Mesenchymal stem cell (in vitro differentiated cells and primary cell): ENCODE measurements at regions not wholly inside any gene's neighbourhood (a gene's known extent, or its start where the extent isn't known, plus 50 kb on each side); places are given as distances from the start of the nearest gene placed in this dataset.

ENCODE experiments used
- DNase-seq: peaks from one replicate; pipeline ENCODE4 v3.0.0-alpha.2; 2013
- H2AFZ ChIP-seq: one replicate; pipeline ENCODE4 v1.6.1; 2013; ENCODE audit warnings: low read depth, mild to moderate bottlenecking, control low read depth, inconsistent platforms, low read length, moderate library complexity
- H2AK5ac ChIP-seq: 2 replicates; pipeline ENCODE4 v1.6.1; 2013; ENCODE audit warnings: low read length, moderate library complexity, mild to moderate bottlenecking, inconsistent platforms; ENCODE audit not compliant: severe bottlenecking
- H2BK120ac ChIP-seq: one replicate; pipeline ENCODE4 v1.6.1; 2013; ENCODE audit warnings: low read depth, mild to moderate bottlenecking, inconsistent platforms, low read length, moderate library complexity
- H2BK12ac ChIP-seq, 2 experiments: one replicate each; pipeline ENCODE4 v1.6.1; 2013; ENCODE audit warnings: inconsistent platforms in 2 of 2, low read length in 2 of 2, mild to moderate bottlenecking in 2 of 2, moderate library complexity in 2 of 2, control low read depth in 1 of 2
- H2BK15ac ChIP-seq: one replicate; pipeline ENCODE4 v1.6.1; 2013; ENCODE audit warnings: mild to moderate bottlenecking, low read depth, inconsistent platforms; ENCODE audit not compliant: poor library complexity, severe bottlenecking
- H2BK5ac ChIP-seq: 2 replicates; pipeline ENCODE4 v1.6.1; 2013; ENCODE audit warnings: low read depth, mild to moderate bottlenecking, low read length, control low read depth, inconsistent platforms; ENCODE audit not compliant: poor library complexity, severe bottlenecking
- H3K14ac ChIP-seq, 2 experiments: one replicate each; pipeline ENCODE4 v1.6.1; 2013; ENCODE audit warnings: inconsistent platforms in 2 of 2, low read length in 2 of 2, control low read depth in 1 of 2, mild to moderate bottlenecking in 1 of 2, moderate library complexity in 1 of 2
- H3K18ac ChIP-seq, 2 experiments: one replicate each; pipeline ENCODE4 v1.6.1; 2013; ENCODE audit warnings: inconsistent platforms in 2 of 2, low read length in 2 of 2, control low read depth in 1 of 2, low read depth in 1 of 2, mild to moderate bottlenecking in 1 of 2
- H3K23ac ChIP-seq, 2 experiments: one replicate each; pipeline ENCODE4 v1.6.1; 2013; ENCODE audit warnings: inconsistent platforms in 2 of 2, low read length in 2 of 2, mild to moderate bottlenecking in 2 of 2, moderate library complexity in 2 of 2, control low read depth in 1 of 2
- H3K27ac ChIP-seq: 2 replicates; pipeline ENCODE4 v1.5.1; 2013; ENCODE audit warnings: mild to moderate bottlenecking, moderate library complexity, low read length, control low read depth, inconsistent platforms; ENCODE audit not compliant: poor library complexity, severe bottlenecking
- H3K27me3 ChIP-seq, 2 experiments: 2 replicates each; pipeline versions ENCODE4 v1.6.1 to v1.7.0; 2013; ENCODE audit warnings: low read length in 2 of 2, mild to moderate bottlenecking in 2 of 2, moderate library complexity in 2 of 2, control low read depth in 1 of 2, inconsistent platforms in 1 of 2; ENCODE audit not compliant: control insufficient read depth in 1 of 2, insufficient read depth in 1 of 2
- H3K36me3 ChIP-seq, 2 experiments: 2 replicates each; pipeline versions ENCODE4 v1.6.1 to v1.7.0; 2013; ENCODE audit warnings: low read length in 2 of 2, control low read depth in 1 of 2, inconsistent platforms in 1 of 2, low read depth in 1 of 2, mild to moderate bottlenecking in 1 of 2; ENCODE audit not compliant: insufficient read depth in 2 of 2, control insufficient read depth in 1 of 2
- H3K4ac ChIP-seq, 2 experiments: one replicate each; pipeline ENCODE4 v1.6.1; 2013; ENCODE audit warnings: inconsistent platforms in 2 of 2, low read length in 2 of 2, mild to moderate bottlenecking in 2 of 2, moderate library complexity in 2 of 2, control low read depth in 1 of 2, low read depth in 1 of 2
- H3K4me1 ChIP-seq: 2 replicates; pipeline ENCODE4 v1.6.1; 2013; ENCODE audit warnings: low read depth, low read length, control low read depth; ENCODE audit not compliant: control insufficient read depth, insufficient read depth
- H3K4me2 ChIP-seq: 2 replicates; pipeline ENCODE4 v1.6.1; 2013; ENCODE audit warnings: low read length, mild to moderate bottlenecking, inconsistent platforms; ENCODE audit not compliant: poor library complexity, severe bottlenecking
- H3K4me3 ChIP-seq, 2 experiments: 2 replicates each; pipeline versions ENCODE4 v1.5.1 to v1.7.0; 2013; ENCODE audit warnings: low read length in 2 of 2, mild to moderate bottlenecking in 2 of 2, control low read depth in 1 of 2, low read depth in 1 of 2; ENCODE audit not compliant: insufficient read depth in 1 of 2
- H3K79me1 ChIP-seq: replicated peaks from 2 replicates; pipeline ENCODE4 v1.6.1; 2013; ENCODE audit warnings: mild to moderate bottlenecking, control low read depth, low read length, inconsistent platforms; ENCODE audit not compliant: poor library complexity, severe bottlenecking
- H3K9ac ChIP-seq: 2 replicates; pipeline ENCODE4 v1.7.0; 2013; ENCODE audit warnings: mild to moderate bottlenecking, low read length, moderate library complexity
- H3K9me3 ChIP-seq: 2 replicates; pipeline ENCODE4 v1.7.0; 2013; ENCODE audit warnings: mild to moderate bottlenecking, low read length; ENCODE audit not compliant: control insufficient read depth
- H4K8ac ChIP-seq: one replicate; pipeline ENCODE4 v1.6.1; 2013; ENCODE audit warnings: inconsistent platforms, mild to moderate bottlenecking, low read length, moderate library complexity
- H4K91ac ChIP-seq: one replicate; pipeline ENCODE4 v1.6.1; 2013; ENCODE audit warnings: mild to moderate bottlenecking, low read length, inconsistent platforms
- WGBS: methylation state at CpG from one replicate; pipeline ENCODE4 v1.1.7; 2013; ENCODE audit warnings: mixed read lengths; 5-methylcytosine and 5-hydroxymethylcytosine counted together

- no peak overlapping the region for H3K4me3 ChIP-seq
- no peak overlapping the region for H2AK5ac ChIP-seq
- no peak overlapping the region for H2BK120ac ChIP-seq
- H2AFZ ChIP-seq: no peak overlapping the region
- WGBS: no CpG with 5 or more reads among the region's 1 CpG
- H3K18ac ChIP-seq: no peak overlapping the region
- H3K27me3 ChIP-seq: peaks cover 0 to 2% of the 10 kb centered on the region in 2 experiments
- H3K27ac ChIP-seq: no peak overlapping the region
- H4K8ac ChIP-seq: no peak overlapping the region
- no peak overlapping the region for H3K4me2 ChIP-seq
- H2BK5ac ChIP-seq: no peak overlapping the region
- no peak overlapping the region for H3K9ac ChIP-seq
- H3K79me1 ChIP-seq: no peaks in the 10 kb centered on the region
- no peaks in the 10 kb centered on the region for H3K9me3 ChIP-seq
- H3K23ac ChIP-seq: no peak overlapping the region
- H3K4me1 ChIP-seq: no peaks in the 10 kb centered on the region
- no peak overlapping the region for H3K4ac ChIP-seq
- no peak overlapping the region for H2BK15ac ChIP-seq
- H3K14ac ChIP-seq: no peak overlapping the region
- DNase-seq: no peak
- H3K36me3 ChIP-seq: no peaks in the 10 kb centered on the region
- H4K91ac ChIP-seq: no peak overlapping the region
- H2BK12ac ChIP-seq: no peak overlapping the region
These were observed 86.3 kb downstream of the OTX2 start for GRCh38 chr14:56724013-56724412.

DNA sequence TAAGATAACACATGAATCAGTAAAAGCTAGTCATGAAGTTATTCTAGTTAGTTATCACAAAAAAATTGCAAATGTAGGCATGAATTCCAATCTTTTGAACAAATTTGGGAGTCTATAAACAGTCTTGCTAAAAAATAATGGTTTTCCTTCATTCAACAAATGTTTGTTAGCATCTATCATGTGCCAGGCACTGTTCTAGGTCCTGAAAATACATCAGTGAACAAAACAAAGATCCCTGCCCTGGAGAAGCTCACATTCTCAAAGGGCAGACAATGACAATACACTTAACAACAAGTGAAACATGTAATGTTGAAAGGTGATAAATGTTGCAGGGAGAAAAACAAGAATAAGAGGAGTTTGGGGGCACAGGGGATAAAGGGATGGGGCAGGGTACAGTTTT, 86.9 kb downstream of the OTX2 start:
- Histone ChIP-seq H2BK12ac (no peak overlapping the region), H3K9me3 (no peaks in the 10 kb centered on the region), H3K36me3 (no peaks in the 10 kb centered on the region), H3K9ac (no peak overlapping the region), H3K79me1 (no peaks in the 10 kb centered on the region), H3K4me3 (no peak overlapping the region), H4K8ac (no peak overlapping the region), H3K23ac (no peak overlapping the region), H3K4ac (no peak overlapping the region), H2BK15ac (no peak overlapping the region), H2AK5ac (no peak overlapping the region), H2AFZ (no peak overlapping the region), H3K4me1 (no peaks in the 10 kb centered on the region), H2BK5ac (no peak overlapping the region), H3K27ac (no peak overlapping the region), H2BK120ac (no peak overlapping the region), H3K4me2 (no peak overlapping the region), H3K14ac (no peak overlapping the region), H3K18ac (no peak overlapping the region), H4K91ac (no peak overlapping the region), H3K27me3 (peaks cover 0 to 2% of the 10 kb centered on the region in 2 experiments)
- no peak for DNase-seq

- H2AK5ac ChIP-seq: no peak overlapping the region
- H2BK5ac ChIP-seq: no peak overlapping the region
- no peak overlapping the region for H3K27ac ChIP-seq
- H2BK15ac ChIP-seq: no peak overlapping the region
- H3K9me3 ChIP-seq: no peaks in the 10 kb centered on the region
- no peak overlapping the region for H3K4ac ChIP-seq
- H3K79me1 ChIP-seq: no peaks in the 10 kb centered on the region
- no peak overlapping the region for H2BK12ac ChIP-seq
- no peak overlapping the region for H3K23ac ChIP-seq
- no peak for DNase-seq
- H2BK120ac ChIP-seq: no peak overlapping the region
- no peak overlapping the region for H4K8ac ChIP-seq
- no peak overlapping the region for H4K91ac ChIP-seq
- H3K36me3 ChIP-seq: no peaks in the 10 kb centered on the region
- H3K4me2 ChIP-seq: no peak overlapping the region
- no peak overlapping the region for H3K18ac ChIP-seq
- no peak overlapping the region for H3K4me3 ChIP-seq
- WGBS: 87% methylated on average over 4 of the region's 4 CpGs
- no peak overlapping the region for H2AFZ ChIP-seq
- no peaks in the 10 kb centered on the region for H3K27me3 ChIP-seq
- no peaks in the 10 kb centered on the region for H3K4me1 ChIP-seq
- no peak overlapping the region for H3K14ac ChIP-seq
- H3K9ac ChIP-seq: no peak overlapping the region
These were observed 89.4 kb downstream of the OTX2 start for GRCh38 chr14:56720703-56721460.

DNA sequence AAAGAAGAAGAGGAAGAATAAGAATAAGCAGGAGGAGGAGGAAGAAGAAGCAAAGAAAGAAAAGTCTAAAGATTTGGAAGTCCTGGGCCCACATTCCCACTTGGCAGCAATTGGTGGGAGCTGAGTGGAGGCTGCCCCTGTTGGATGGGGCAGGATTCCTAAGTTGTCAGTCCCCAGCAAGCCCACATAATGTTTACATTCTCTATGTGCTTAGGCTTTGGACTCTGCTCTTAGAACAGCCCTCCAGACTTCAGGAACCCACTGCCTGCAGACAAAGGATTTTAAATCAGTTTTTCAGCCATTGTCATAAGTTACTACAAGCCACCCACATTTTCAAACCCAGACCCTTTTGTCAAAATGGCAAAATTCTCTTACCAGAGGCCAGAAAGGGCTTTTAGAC, 92.0 kb downstream of the OTX2 start:
- Histone ChIP-seq H3K18ac (no peak overlapping the region), H3K9me3 (no peaks in the 10 kb centered on the region), H4K91ac (no peak overlapping the region)

More for the DNA sequence above, 92.0 kb downstream of the OTX2 start:
- H3K14ac ChIP-seq: no peak overlapping the region
- no peak overlapping the region for H2AK5ac ChIP-seq
- H2AFZ ChIP-seq: no peak overlapping the region
- no peaks in the 10 kb centered on the region for H3K27me3 ChIP-seq
- no peak overlapping the region for H3K4ac ChIP-seq
- no peak overlapping the region for H3K27ac ChIP-seq
- no peak overlapping the region for H2BK15ac ChIP-seq
- no peak for DNase-seq
- no peak overlapping the region for H2BK120ac ChIP-seq
- no peak overlapping the region for H3K4me2 ChIP-seq
- H3K23ac ChIP-seq: no peak overlapping the region
- no peak overlapping the region for H2BK12ac ChIP-seq
- no peak overlapping the region for H3K4me3 ChIP-seq
- H3K9ac ChIP-seq: no peak overlapping the region
- H3K36me3 ChIP-seq: no peaks in the 10 kb centered on the region
- H3K79me1 ChIP-seq: no peaks in the 10 kb centered on the region
- H4K8ac ChIP-seq: no peak overlapping the region
- H3K4me1 ChIP-seq: no peaks in the 10 kb centered on the region
- no peak overlapping the region for H2BK5ac ChIP-seq
